NCI-H460 (cell line): ENCODE measurements at regions not wholly inside any gene's neighbourhood (a gene's known extent, or its start where the extent isn't known, plus 50 kb on each side); places are given as distances from the start of the nearest gene placed in this dataset.
"Not testable (repeated sequence)": the region's sequence is repeated elsewhere in the genome, so short reads cannot be mapped to it uniquely, and the experiment has no call there.

Experiments used
- DNase-seq: peaks from one replicate; pipeline ENCODE4 v3.0.0-alpha.2; 2016; ENCODE audit warnings: low read depth; ENCODE audit errors: extremely low read depth

DNA sequence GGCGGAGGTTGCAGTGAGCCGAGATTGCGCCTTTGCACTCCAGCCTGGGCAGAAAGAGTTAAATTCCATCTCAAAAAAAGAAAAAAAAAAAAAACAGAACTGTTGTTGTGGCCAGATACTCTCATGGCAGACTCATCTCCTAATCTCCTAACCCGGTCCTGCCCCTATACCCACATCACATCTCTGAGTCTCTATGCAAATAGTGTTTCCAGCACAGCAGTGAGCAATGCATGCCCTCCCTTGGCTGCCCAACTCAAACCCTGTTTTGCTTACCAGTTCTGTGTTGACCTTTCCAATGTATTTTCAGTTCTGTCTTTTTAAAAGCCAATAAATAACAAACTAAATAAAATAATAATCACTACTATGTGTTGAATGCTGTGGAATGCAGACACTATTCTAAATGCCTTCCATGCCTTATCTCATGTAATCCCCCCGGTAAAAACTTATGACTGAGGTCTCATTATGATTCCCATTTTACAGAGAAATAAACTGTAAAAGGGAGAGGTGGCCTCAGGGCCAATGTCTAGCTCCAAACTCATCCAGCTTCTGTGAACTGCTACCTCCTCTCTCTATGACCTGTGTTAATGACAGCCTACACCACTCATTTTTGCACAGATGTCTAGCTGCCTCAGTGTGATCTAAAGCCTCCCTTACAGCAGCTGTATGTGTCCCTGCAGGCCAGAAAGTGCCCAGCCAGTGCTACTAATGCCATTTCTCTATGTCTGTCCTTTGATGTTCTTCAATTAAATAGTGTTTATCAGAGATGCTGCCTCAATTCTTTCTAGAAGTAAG, 289.8 kb downstream of the HS3ST3B1 start:
- no peak for DNase-seq

DNA sequence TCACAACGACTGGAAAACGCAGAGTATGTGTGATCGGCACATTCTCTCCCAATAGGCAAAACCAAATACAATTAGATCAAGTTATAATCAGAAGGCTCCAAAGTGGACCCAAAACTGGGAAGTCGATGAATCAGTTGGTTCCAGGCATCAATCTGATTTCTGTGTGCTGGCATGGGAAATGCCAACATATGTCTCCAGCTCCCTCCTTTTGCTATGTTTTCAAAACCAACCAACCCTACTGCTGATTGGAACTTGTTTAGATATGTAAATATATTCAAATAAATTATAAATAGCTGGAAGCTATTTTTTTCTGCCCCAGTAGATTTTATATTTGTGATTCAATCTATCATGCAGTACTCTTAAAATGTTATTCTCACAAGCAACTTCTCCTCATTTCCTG, 284.2 kb downstream of the HS3ST3B1 start:
- no peak for DNase-seq

DNA sequence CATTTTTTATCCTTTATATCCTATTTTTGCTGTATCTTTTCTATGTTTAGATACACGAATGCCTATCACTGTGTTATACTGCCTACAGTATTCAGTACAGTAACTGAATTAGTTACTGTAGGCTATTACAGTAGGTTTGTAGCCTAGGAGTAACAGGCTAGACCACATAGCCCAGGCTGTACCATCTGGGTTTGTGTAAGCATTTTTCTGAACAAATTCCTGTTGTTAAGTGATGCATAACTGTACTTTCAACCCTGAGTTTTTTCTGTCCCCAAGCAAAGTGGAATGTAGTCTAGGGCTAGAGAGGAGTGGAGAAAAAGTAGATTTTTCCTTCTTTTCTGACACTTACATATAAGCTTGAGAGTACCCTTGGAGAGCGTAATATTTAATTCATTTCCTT, 282.1 kb downstream of the HS3ST3B1 start:
- DNase-seq: no peak

DNA sequence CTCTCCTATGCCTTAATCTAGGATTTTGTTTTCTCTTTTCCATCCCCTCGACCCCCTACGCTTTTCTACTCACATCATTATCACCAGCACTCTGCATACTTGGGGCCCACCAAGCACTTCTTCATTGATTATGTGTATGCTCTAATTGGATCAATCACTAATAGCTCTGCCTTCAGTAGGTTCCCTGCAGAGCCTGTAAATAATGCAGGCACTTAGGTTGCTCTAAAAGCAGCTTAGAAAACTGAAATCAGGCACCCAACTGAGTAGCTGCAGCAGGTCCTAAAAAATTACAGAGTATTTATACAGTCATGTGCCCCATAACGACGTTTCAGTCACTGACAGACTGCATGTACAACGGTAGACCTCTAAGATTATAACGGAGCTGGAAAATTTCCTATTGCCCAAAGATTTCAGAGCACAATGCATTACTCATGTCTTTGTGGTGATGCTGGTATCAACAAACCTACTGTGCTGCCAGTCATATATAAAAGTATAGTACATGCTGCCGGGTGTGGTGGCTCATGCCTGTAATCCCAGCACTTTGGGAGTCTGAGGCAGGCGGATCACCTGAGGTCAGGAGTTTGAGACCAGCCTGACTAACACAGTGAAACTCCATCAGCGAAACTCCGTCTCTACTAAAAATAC, 280.4 kb downstream of the HS3ST3B1 start:
- no peak for DNase-seq

DNA sequence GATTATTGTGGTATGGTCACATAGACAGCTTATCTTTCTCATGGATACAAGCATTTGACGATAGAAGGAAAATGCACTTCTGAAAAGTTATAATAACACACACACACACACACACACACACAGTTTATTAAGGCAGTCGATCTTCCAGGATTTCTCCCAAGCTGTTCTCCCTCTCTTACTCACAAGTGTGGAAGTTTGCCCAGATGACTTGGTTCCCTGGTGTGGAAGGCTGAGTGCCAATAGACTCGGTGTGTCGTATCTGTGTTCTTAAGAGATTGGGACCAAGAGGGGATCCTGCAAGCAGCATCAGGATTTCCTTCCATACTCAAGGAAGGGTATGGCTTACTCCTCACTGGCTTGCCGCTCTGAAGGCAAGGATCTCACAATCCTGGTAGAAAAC, 279.6 kb downstream of the HS3ST3B1 start:
- DNase-seq: no peak

DNA sequence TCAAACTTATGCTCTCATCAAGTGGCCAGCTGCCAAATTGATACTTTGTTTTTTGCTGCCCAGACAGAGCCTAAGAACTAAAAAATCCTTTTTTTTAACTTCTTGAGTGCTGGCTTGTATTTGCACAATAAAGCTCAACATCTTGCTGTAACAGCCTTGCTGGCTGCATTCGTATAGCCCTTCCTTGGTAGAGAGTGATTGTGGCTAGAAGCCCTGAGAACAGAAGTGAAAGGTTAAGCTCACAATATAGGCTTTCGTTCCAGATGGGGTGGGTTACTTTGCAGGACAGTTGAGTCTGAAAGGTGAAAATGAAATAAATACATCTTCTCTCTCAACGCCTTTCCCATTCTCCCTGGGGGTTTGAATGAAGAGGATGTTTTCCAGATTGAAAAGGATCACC, 278.8 kb downstream of the HS3ST3B1 start:
- no peak for DNase-seq

DNA sequence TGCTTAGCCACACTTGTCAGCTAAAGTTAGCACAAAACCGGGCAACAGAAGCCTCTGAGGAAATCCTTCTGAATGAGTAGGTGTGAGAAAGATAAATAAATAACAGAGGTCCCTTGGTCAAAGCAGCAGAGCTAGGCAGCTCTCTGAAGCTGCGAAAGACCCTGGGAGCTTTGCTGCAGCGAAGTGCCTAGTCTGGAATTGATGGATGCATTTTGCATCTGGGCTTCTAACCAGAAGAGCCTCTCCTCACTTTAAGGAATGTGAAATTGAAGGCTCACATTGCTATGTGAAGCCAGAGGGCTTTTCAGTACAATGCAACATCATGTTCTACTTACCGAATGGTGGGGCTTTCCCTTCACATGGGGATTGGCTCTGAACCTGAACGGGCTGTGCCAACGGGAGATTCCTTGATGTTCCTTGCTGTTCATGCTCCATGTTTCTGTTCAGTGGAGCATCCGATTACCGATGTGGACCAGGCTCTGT, 274.6 kb downstream of the HS3ST3B1 start:
- no peak for DNase-seq

DNA sequence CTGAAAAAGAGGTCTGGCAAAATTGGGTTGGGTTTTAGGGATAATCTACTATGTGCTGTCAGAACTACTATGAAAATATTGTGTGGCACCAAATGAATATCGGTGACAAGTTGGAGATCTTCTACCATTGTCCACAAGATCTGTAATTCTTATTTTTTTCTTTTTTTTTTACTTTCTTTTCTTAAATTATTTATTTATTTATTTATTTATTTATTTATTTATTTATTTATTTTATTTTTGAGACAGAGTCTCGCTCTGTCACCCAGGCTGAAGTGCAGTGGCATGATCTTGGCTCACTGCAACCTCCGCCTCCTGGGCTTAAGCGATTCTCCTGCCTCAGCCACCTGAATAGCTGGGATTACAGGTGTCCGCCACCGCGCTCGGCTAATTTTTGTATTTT, 259.4 kb downstream of the HS3ST3B1 start:
- DNase-seq: not testable (repeated sequence)

DNA sequence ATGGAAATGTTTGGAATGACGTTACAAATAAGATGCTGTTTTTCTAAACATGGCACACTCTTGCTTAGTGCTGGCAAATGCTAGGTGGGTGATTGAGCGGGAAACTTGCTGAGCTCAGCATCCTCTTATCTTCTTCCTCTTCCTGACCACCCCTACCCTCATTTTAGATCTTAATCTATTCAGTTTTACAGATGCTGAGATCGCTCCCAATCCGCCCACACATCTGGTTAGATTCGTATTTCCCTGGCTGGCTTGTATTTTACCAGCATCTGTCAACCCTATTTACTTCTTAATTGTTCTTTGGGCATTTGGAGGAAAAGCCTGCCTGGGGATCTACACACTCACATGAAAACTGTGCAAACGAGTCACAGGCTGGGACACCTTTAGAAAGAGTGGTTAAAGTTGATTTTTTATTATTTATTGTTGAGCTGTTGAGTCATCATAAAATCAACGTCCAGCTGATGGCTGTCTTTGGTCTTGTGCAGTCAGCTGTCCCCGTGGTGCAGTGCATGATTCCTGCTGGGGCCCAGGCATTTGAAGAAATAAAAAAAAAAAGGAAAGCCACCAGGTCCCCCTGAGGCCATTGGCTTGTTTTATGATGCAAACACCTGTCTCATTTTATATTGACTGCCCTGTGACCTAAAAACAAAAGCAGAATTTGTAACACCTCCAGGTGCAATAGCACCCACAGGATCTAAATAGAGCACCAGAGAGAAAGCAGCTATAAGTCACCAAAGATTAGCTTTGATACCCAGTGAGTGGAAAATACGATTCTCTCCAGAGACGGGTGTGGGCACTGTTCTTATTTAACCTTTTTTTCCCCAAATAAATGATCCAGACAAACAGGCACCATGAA, 258.6 kb downstream of the HS3ST3B1 start:
- no peak for DNase-seq

DNA sequence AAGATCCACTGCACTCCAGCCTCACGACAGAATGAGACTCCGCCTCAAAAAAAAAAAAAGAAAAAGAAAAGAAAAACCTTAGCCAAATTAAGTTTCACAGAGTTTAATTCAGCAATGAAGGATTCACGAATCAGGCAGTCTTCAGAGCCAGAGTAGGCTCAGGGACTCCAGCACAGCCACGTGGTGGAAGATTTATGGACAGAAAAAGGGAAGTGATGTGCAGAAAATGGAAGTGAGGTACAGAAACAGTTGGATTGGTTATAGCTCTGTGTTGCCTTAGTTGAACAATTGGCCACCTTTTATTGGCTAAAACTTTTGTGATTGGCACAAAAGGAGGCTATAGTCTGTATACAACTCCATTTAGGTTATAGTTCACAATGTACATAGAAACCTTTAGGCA, 256.6 kb downstream of the HS3ST3B1 start:
- DNase-seq: no peak

DNA sequence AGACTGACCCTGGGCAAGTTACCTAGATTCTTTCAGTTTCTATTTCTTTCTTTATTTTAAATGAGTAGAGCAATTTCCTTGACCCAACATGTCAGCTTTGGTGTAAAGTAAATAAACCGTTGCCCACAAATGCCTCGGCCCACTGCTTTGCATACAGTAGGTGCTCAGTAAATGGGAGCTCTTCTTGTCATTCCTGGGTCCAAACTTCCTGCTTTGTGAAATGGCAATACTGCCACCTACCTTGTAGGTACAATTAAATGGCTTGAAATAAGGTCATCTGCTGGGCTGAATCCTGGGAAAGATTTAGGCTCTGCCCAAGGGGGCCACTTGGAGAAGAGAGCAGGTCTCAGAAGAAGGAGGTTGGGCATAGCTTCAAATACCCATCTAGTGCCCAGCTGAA, 253.0 kb downstream of the HS3ST3B1 start:
- no peak for DNase-seq

DNA sequence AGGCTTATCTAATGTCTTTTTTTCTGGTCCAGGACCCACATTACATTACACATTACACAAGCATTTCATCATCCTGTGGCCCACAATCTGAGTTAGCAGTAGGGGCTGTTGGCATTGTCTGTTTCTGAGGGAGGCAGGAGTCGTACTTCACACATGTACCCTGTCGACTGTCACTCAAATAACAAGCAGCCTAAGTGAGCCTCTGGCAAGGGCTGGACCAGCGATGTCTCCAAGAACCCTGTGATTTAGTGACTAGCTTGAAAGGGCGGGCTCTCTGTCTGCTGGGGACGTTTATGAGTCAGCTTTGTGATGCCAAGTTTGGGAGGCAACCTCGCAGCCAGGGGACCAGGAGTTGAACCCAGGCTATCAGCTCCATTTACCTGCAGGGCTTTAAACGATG, 251.4 kb downstream of the HS3ST3B1 start:
- no peak for DNase-seq

DNA sequence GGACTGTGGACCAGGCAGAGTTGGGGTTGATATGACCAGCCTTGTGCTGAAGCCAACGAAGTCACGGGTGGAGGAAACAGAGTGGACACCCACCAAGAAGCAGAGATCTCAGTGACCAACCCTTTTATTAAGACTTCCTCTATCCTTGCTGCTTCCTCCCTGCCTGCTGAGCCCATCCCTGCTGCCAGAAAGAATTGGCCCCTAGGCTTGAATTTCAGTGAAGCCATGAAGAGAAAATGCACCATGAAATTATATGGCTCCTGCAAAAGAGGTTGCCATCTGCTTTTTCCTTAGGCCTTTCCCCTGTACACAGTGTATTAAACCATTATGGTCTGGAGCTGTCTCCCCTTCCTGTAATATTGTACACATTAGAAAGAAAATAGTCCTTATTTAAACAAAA, 246.7 kb downstream of the HS3ST3B1 start:
- DNase-seq: no peak

DNA sequence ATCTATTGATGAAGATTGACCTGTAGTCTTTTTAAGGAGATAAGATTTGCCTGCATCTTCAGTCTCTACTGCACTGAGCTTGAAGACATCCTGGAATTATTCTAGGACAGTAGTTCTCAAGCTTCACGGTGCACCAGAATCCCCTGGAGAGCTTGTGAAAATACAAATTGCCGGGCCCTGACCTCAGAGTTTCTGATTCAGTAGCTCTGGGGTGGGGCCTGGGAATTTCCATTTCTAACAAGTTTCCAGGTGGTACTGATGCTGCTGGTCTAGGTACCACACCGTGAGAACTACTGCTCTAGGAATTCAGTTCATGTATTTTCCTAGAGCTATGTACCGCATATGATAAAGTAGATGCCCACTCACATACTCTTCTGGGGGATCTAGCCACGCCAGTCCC, 246.1 kb downstream of the HS3ST3B1 start:
- DNase-seq: no peak

DNA sequence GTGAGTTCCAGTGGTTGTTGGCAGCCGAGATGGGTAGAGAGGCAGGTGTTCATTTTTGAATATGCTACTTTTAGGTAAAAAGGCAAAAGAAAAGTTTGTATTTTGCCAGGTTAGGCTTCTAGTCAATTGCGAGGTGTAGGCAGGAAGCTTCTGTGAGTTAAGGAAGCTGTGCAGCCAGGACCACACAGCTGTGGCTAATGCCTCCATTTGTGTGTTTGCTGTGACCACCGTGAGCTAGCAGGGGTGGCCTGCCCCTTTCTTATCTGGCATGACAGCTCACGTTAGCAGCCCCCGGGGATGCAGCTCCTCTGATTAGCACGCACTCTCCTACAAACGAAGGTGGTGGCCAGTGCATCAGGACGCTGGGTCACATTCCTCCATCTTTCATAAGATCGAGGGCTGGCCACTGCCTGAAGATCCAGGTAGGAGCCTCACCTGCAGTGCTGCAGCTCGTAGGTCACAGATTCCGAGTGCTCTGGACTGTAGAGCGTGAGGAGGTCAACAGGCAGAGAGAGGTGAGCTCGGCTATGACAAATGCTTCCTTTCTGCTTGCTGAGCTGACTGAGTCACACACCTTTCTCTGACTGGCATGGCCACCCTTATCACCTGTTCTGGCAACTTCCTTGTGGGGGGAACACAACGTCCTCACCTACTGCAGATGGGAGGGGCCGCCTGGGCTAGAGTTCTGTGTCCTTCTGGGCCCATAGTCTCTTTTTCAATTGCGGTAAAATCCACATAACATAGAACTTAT, 244.4 kb downstream of the HS3ST3B1 start:
- DNase-seq: no peak

DNA sequence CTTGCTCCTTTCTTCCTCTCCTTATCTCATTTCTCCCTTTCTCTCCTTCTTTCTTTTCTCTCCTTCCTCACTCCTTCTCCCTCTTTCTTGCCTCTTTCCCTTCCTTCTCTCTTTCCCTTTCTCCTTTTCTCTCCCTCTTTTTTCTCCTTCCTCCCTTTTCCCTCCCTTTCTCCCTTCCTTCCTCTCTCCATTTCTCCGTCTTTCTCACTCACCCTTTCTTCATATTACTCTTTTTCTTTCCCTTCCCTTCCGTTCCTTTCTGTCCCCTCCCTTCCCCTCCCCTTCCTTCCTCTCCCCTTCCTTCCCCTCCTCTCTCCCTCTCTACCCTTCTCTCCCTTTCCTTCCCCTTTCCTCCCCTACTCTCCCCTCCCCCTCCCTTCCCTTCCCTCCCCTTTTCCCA, 240.8 kb downstream of the HS3ST3B1 start:
- no peak for DNase-seq

DNA sequence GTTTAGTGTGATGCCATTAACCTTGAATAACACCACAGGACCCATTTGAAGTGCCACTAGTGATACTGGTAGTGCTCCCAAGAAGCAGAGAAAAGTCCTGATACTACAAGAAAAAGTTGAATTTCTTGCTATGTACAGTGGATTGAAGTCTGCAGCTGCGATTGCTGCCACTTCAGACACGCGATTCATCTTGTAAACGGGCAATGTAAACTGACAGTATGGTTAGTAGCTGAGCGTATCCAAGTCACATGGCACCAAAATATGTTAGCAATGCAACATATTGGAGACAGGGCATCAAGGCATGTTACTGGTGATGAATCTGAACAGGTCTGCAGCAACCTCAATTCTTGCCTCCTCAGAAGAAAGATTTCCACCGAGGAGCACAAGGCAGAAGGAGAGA, 238.9 kb downstream of the HS3ST3B1 start:
- DNase-seq: no peak

DNA sequence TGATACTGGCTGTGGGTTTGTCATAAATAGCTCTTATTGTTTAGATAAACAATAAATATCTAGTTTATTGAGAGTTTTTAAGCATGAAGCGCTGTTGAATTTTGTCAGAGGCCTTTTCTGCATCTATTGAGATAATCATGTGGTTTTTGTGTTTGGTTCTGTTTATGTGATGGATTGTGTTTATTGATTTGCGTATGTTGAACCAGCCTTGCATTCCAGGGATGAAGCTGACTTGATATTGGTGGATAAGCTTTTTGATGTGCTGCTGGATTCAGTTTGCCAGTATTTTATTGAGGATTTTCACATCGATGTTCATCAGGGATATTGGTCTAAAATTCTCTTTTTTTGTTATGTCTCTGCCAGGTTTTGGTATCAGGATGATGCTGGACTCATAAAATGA, 231.4 kb downstream of the HS3ST3B1 start:
- not testable (repeated sequence) for DNase-seq

DNA sequence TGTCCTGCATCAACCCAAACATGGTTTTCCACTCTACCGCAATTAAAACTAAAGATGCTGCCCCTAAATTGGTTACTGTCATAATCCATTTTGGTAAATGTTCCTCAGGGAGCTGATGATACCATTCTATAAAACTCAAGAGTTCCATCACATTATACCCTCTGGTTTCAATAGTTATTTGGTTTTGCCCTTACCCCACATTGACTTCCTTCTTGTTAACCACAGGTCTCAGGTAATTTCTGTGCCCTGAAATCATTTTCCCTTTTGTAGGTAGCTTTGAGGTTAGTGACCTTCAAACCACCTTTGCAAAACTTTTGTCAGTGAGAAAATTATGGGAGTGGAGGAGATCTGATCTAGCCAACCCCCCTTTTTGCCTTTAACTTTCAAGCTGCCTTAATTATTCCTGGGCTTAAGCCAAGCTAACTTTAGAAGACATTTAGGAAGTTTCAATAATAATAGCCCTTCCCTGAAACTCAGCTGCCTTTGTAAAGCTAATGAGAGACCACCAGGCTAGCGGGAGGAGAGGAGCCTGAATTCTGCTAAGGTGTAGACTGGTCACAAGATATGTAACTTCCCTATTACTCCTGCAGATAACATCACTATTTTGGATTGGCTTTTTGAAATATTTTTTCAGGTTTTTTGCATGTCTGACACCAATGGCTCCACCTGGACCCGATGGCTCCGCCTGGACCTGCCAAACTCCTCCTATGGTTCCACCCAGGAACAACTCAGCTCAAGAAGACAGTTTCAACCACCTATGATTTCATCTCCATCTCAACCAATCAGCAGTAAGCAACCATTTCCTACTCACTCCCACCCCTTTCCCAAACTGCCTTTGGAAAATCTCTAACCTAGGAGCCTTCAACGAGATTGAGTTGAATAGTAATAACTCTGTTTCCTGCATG, 224.9 kb downstream of the HS3ST3B1 start:
- DNase-seq: no peak
